GM23338 (cell line): ENCODE measurements at regions not wholly inside any gene's neighbourhood (a gene's known extent, or its start where the extent isn't known, plus 50 kb on each side); places are given as distances from the start of the nearest gene placed in this dataset.

ENCODE experiments used
- ATAC-seq: fragments of 200-7000 bp; cut with Tn5 transposase; 3 replicates; pipeline ENCODE4 v1.9.1; 2020
- DNase-seq: peaks from one replicate; pipeline ENCODE4 v3.0.0-alpha.2; 2015; ENCODE audit warnings: low spot score
- H2AFZ ChIP-seq: fragments of 200-600 bp; sonication (generic); 2 replicates; pipeline ENCODE4 v1.8.0; 2016; ENCODE audit warnings: antibody characterized with exemption, mild to moderate bottlenecking, moderate library complexity
- H3F3A ChIP-seq: fragments of 200-600 bp; sonication (generic); replicated peaks from 2 replicates; pipeline ENCODE4 v1.8.0; 2017; ENCODE audit warnings: antibody characterized with exemption, mixed run types, low read depth
- H3K27ac ChIP-seq: fragments of 200-600 bp; sonication (generic); 2 replicates; pipeline ENCODE4 v1.6.1; 2016; ENCODE audit warnings: low read depth
- H3K27me3 ChIP-seq: fragments of 200-600 bp; sonication (generic); 2 replicates; pipeline ENCODE4 v1.8.0; 2016; ENCODE audit warnings: mild to moderate bottlenecking, mixed run types, moderate library complexity; ENCODE audit not compliant: insufficient read depth
- H3K36me3 ChIP-seq: fragments of 200-600 bp; sonication (generic); 2 replicates; pipeline ENCODE4 v1.8.0; 2016; ENCODE audit warnings: mild to moderate bottlenecking; ENCODE audit not compliant: insufficient read depth
- H3K4me1 ChIP-seq: fragments of 200-600 bp; sonication (generic); 2 replicates; pipeline ENCODE4 v1.8.0; 2016; ENCODE audit warnings: mild to moderate bottlenecking, moderate library complexity; ENCODE audit not compliant: insufficient read depth
- H3K4me2 ChIP-seq: fragments of 200-600 bp; sonication (generic); 2 replicates; pipeline ENCODE4 v1.7.1; 2017; ENCODE audit warnings: mixed run types
- H3K4me3 ChIP-seq: fragments of 200-600 bp; sonication (generic); 2 replicates; pipeline ENCODE4 v1.6.1; 2016; ENCODE audit warnings: mixed run types
- H3K79me2 ChIP-seq: fragments of 200-600 bp; sonication (generic); replicated peaks from 2 replicates; pipeline ENCODE4 v1.8.0; 2017; ENCODE audit warnings: mild to moderate bottlenecking; ENCODE audit not compliant: insufficient read depth
- H3K9me2 ChIP-seq: fragments of 200-600 bp; sonication (generic); 2 replicates; pipeline ENCODE4 v1.8.0; 2017; ENCODE audit not compliant: insufficient read depth
- H4K20me1 ChIP-seq: fragments of 200-600 bp; sonication (generic); replicated peaks from 2 replicates; pipeline ENCODE4 v1.8.0; 2017; ENCODE audit warnings: mild to moderate bottlenecking; ENCODE audit not compliant: insufficient read depth
- H3K27ac Mint-ChIP-seq: 2 replicates; pipeline ENCODE4 v1.8.0; 2020; ENCODE audit warnings: inconsistent platforms, mild to moderate bottlenecking, moderate library complexity, mixed read lengths
- H3K27me3 Mint-ChIP-seq: 3 replicates; pipeline ENCODE4 v1.8.0; 2022; ENCODE audit warnings: low read depth, mild to moderate bottlenecking, moderate library complexity, mixed read lengths, inconsistent platforms; ENCODE audit not compliant: insufficient read depth, poor library complexity
- H3K36me3 Mint-ChIP-seq: 3 replicates; pipeline ENCODE4 v1.8.0; 2021; ENCODE audit warnings: low read depth, mild to moderate bottlenecking, inconsistent platforms, moderate library complexity, mixed read lengths
- H3K4me1 Mint-ChIP-seq: 3 replicates; pipeline ENCODE4 v1.8.0; 2020; ENCODE audit warnings: mild to moderate bottlenecking, inconsistent platforms, mixed read lengths
- H3K4me3 Mint-ChIP-seq: 3 replicates; pipeline ENCODE4 v1.8.0; 2021; ENCODE audit warnings: moderate library complexity, mild to moderate bottlenecking, inconsistent platforms, mixed read lengths
- H3K9me3 Mint-ChIP-seq: 3 replicates; pipeline ENCODE4 v1.8.0; 2020; ENCODE audit warnings: moderate library complexity, mild to moderate bottlenecking, inconsistent platforms, mixed read lengths
- CREB1 ChIP-seq: fragments of 250-450 bp; sonication (Bioruptor Pico); IDR thresholded peaks from 2 replicates; pipeline ENCODE4 v1.5.0; 2020; ENCODE audit warnings: low read depth, mild to moderate bottlenecking, moderate library complexity
- CTCF ChIP-seq, 2 experiments: fragments of 200-600 bp in 1 of 2; sonication (generic) in 1 of 2; conservative IDR thresholded peaks; 2 replicates each; pipeline versions ENCODE4 v1.5.1 to v1.6.1; 2016 to 2017; ENCODE audit warnings: antibody characterized with exemption in 2 of 2, low read depth in 2 of 2, mild to moderate bottlenecking in 2 of 2, moderate library complexity in 1 of 2
- EZH2 ChIP-seq: fragments of 200-600 bp; sonication (generic); IDR thresholded peaks from one replicate; pipeline ENCODE4 v1.8.0; 2017; ENCODE audit warnings: antibody characterized with exemption, mild to moderate bottlenecking, low read depth; ENCODE audit not compliant: unreplicated experiment
- EZH2phosphoT487 ChIP-seq: fragments of 200-600 bp; sonication (generic); IDR thresholded peaks from one replicate; pipeline ENCODE4 v1.8.1; 2018; ENCODE audit warnings: antibody characterized with exemption; ENCODE audit not compliant: unreplicated experiment
- JUNB ChIP-seq: IDR thresholded peaks from one replicate; pipeline ENCODE4 v1.6.1; 2016; ENCODE audit warnings: antibody characterized with exemption; ENCODE audit not compliant: unreplicated experiment
- NANOG ChIP-seq: IDR thresholded peaks from 2 replicates; pipeline ENCODE4 v1.6.1; 2016; ENCODE audit warnings: antibody characterized with exemption, borderline replicate concordance
- POLR2AphosphoS5 ChIP-seq: IDR thresholded peaks from 2 replicates; pipeline ENCODE4 v1.6.1; 2016; ENCODE audit warnings: antibody characterized with exemption, low read depth
- REST ChIP-seq: IDR thresholded peaks from one replicate; pipeline ENCODE4 v1.6.1; 2018; ENCODE audit warnings: antibody characterized with exemption; ENCODE audit not compliant: unreplicated experiment
- STAT1 ChIP-seq: IDR thresholded peaks from one replicate; pipeline ENCODE4 v1.6.1; 2016; ENCODE audit warnings: antibody characterized with exemption; ENCODE audit not compliant: unreplicated experiment
- ZNF114 ChIP-seq: fragments of 250-450 bp; sonication (Bioruptor Pico); IDR thresholded peaks from 2 replicates; pipeline ENCODE4 v1.5.0; 2020; ENCODE audit warnings: mild to moderate bottlenecking, moderate library complexity
- ZNF331 ChIP-seq: fragments of 250-450 bp; sonication (Bioruptor Pico); IDR thresholded peaks from 2 replicates; pipeline ENCODE4 v1.5.0; 2020; ENCODE audit warnings: low read depth, mild to moderate bottlenecking, moderate library complexity
- TF ChIP-seq, protein P1 (sequence below): fragments of 250-450 bp; sonication (Bioruptor Pico); IDR thresholded peaks from 2 replicates; pipeline ENCODE4 v1.5.0; 2020; ENCODE audit warnings: mild to moderate bottlenecking, moderate library complexity
- TF ChIP-seq, protein P2 (sequence below): IDR thresholded peaks from 2 replicates; pipeline ENCODE4 v1.6.1; 2016; ENCODE audit warnings: antibody characterized with exemption

GRCh38 chr22:34299496-34299895, 379.2 kb upstream of the LARGE1 start:
- Histone ChIP-seq H3K9me2 (peaks cover 1% of the 10 kb centered on the region; the same call in 1 of the 2 replicates), H3K79me2 (no peaks in the 10 kb centered on the region), H3K4me1 (no peaks in the 10 kb centered on the region), H4K20me1 (no peaks in the 10 kb centered on the region), H3K27ac (no peak overlapping the region), H2AFZ (no peak overlapping the region), H3K4me2 (no peak overlapping the region), H3K27me3 (no peaks in the 10 kb centered on the region), H3F3A (no peaks in the 10 kb centered on the region), H3K36me3 (no peaks in the 10 kb centered on the region; the same call in 1 of the 2 replicates), H3K4me3 (no peak overlapping the region)
- TF ChIP-seq EZH2phosphoT487 (no peak), ZNF114 (CRISPR knock-in tag) (no peak), POLR2AphosphoS5 (no peak), STAT1 (no peak), REST (no peak), CTCF (conservative IDR thresholded peaks at IDR 0.05; ENCODE audit: low read depth in 2 of 2) (no peak), CREB1 (CRISPR knock-in tag) (no peak), JUNB (no peak), EZH2 (no peak), ZNF331 (no peak), NANOG (no peak)
- TF ChIP-seq, protein P1, sequence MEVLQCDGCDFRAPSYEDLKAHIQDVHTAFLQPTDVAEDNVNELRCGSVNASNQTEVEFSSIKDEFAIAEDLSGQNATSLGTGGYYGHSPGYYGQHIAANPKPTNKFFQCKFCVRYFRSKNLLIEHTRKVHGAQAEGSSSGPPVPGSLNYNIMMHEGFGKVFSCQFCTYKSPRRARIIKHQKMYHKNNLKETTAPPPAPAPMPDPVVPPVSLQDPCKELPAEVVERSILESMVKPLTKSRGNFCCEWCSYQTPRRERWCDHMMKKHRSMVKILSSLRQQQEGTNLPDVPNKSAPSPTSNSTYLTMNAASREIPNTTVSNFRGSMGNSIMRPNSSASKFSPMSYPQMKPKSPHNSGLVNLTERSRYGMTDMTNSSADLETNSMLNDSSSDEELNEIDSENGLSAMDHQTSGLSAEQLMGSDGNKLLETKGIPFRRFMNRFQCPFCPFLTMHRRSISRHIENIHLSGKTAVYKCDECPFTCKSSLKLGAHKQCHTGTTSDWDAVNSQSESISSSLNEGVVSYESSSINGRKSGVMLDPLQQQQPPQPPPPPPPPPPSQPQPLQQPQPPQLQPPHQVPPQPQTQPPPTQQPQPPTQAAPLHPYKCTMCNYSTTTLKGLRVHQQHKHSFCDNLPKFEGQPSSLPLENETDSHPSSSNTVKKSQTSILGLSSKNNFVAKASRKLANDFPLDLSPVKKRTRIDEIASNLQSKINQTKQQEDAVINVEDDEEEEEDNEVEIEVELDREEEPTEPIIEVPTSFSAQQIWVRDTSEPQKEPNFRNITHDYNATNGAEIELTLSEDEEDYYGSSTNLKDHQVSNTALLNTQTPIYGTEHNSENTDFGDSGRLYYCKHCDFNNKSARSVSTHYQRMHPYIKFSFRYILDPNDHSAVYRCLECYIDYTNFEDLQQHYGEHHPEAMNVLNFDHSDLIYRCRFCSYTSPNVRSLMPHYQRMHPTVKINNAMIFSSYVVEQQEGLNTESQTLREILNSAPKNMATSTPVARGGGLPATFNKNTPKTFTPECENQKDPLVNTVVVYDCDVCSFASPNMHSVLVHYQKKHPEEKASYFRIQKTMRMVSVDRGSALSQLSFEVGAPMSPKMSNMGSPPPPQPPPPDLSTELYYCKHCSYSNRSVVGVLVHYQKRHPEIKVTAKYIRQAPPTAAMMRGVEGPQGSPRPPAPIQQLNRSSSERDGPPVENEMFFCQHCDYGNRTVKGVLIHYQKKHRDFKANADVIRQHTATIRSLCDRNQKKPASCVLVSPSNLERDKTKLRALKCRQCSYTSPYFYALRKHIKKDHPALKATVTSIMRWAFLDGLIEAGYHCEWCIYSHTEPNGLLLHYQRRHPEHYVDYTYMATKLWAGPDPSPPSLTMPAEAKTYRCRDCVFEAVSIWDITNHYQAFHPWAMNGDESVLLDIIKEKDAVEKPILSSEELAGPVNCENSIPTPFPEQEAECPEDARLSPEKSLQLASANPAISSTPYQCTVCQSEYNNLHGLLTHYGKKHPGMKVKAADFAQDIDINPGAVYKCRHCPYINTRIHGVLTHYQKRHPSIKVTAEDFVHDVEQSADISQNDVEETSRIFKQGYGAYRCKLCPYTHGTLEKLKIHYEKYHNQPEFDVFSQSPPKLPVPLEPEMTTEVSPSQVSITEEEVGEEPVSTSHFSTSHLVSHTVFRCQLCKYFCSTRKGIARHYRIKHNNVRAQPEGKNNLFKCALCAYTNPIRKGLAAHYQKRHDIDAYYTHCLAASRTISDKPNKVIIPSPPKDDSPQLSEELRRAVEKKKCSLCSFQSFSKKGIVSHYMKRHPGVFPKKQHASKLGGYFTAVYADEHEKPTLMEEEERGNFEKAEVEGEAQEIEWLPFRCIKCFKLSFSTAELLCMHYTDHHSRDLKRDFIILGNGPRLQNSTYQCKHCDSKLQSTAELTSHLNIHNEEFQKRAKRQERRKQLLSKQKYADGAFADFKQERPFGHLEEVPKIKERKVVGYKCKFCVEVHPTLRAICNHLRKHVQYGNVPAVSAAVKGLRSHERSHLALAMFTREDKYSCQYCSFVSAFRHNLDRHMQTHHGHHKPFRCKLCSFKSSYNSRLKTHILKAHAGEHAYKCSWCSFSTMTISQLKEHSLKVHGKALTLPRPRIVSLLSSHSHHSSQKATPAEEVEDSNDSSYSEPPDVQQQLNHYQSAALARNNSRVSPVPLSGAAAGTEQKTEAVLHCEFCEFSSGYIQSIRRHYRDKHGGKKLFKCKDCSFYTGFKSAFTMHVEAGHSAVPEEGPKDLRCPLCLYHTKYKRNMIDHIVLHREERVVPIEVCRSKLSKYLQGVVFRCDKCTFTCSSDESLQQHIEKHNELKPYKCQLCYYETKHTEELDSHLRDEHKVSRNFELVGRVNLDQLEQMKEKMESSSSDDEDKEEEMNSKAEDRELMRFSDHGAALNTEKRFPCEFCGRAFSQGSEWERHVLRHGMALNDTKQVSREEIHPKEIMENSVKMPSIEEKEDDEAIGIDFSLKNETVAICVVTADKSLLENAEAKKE (CRISPR knock-in tag) = no peak
- TF ChIP-seq, protein P2, sequence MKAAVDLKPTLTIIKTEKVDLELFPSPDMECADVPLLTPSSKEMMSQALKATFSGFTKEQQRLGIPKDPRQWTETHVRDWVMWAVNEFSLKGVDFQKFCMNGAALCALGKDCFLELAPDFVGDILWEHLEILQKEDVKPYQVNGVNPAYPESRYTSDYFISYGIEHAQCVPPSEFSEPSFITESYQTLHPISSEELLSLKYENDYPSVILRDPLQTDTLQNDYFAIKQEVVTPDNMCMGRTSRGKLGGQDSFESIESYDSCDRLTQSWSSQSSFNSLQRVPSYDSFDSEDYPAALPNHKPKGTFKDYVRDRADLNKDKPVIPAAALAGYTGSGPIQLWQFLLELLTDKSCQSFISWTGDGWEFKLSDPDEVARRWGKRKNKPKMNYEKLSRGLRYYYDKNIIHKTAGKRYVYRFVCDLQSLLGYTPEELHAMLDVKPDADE = no peak
- H3K4me1 Mint-ChIP-seq = no peaks in the 10 kb centered on the region
- no peaks in the 10 kb centered on the region for H3K36me3 Mint-ChIP-seq
- H3K27ac Mint-ChIP-seq = no peak overlapping the region
- H3K9me3 Mint-ChIP-seq = peaks cover 62% of the 10 kb centered on the region
- peaks cover 2% of the 10 kb centered on the region for H3K27me3 Mint-ChIP-seq
- no peak overlapping the region for H3K4me3 Mint-ChIP-seq
- DNase-seq (no peak), ATAC-seq (no peak)
